ENCODE measurements at regions not wholly inside any gene's neighbourhood (a gene's known extent, or its start where the extent isn't known, plus 50 kb on each side); places are given as distances from the start of the nearest gene placed in this dataset.

GRCh38 chr4:28913466-28913865 lies 1806.7 kb upstream of the PCDH7 start:
- DNase-seq, result no peak

GRCh38 chr4:28916585-28916984 lies 1803.6 kb upstream of the PCDH7 start:
- no peak for DNase-seq

GRCh38 chr4:28918871-28919270 lies 1801.3 kb upstream of the PCDH7 start:
- DNase-seq, result no peak

GRCh38 chr4:28921886-28922285 lies 1798.3 kb upstream of the PCDH7 start:
- no peak for DNase-seq

- DNase-seq, result no peak
These were observed 1794.0 kb upstream of the PCDH7 start for GRCh38 chr4:28926156-28926555.

GRCh38 chr4:28942631-28943030 lies 1777.5 kb upstream of the PCDH7 start:
- DNase-seq, result no peak

- no peak for DNase-seq
These were observed 1772.8 kb upstream of the PCDH7 start for GRCh38 chr4:28947374-28947773.

GRCh38 chr4:28948501-28948900 lies 1771.7 kb upstream of the PCDH7 start:
- DNase-seq, result no peak

- no peak for DNase-seq
These were observed 1753.2 kb upstream of the PCDH7 start for GRCh38 chr4:28966982-28967381.

GRCh38 chr4:28973587-28974350 lies 1746.4 kb upstream of the PCDH7 start:
- DNase-seq, result no peak

GRCh38 chr4:28976369-28976768 lies 1743.8 kb upstream of the PCDH7 start:
- DNase-seq, result no peak

GRCh38 chr4:29002151-29002550 lies 1718.0 kb upstream of the PCDH7 start:
- no peak for DNase-seq

- DNase-seq, result no peak
These were observed 1714.3 kb upstream of the PCDH7 start for GRCh38 chr4:29005838-29006237.

GRCh38 chr4:29009908-29010307 lies 1710.3 kb upstream of the PCDH7 start:
- no peak for DNase-seq

GRCh38 chr4:29013341-29013740 lies 1706.8 kb upstream of the PCDH7 start:
- DNase-seq, result no peak

- DNase-seq, result no peak
These were observed 1705.6 kb upstream of the PCDH7 start for GRCh38 chr4:29014555-29014954.

GRCh38 chr4:29033703-29034102 lies 1686.5 kb upstream of the PCDH7 start:
- no peak for DNase-seq

GRCh38 chr4:29037501-29037900 lies 1682.7 kb upstream of the PCDH7 start:
- DNase-seq, result no peak

GRCh38 chr4:29043411-29043810 lies 1676.8 kb upstream of the PCDH7 start:
- no peak for DNase-seq

- no peak for DNase-seq
These were observed 1674.0 kb upstream of the PCDH7 start for GRCh38 chr4:29046186-29046585.

- DNase-seq, result no peak
These were observed 1673.4 kb upstream of the PCDH7 start for GRCh38 chr4:29046781-29047180.

GRCh38 chr4:29047341-29048041 lies 1672.7 kb upstream of the PCDH7 start:
- no peak for DNase-seq

GRCh38 chr4:29051381-29051965 lies 1668.7 kb upstream of the PCDH7 start:
- DNase-seq, result no peak

- DNase-seq, result no peak
These were observed 1667.9 kb upstream of the PCDH7 start for GRCh38 chr4:29052266-29052665.
